NCI-H510A (cell line): ENCODE measurements at regions not wholly inside any gene's neighbourhood (a gene's known extent, or its start where the extent isn't known, plus 50 kb on each side); places are given as distances from the start of the nearest gene placed in this dataset.

Source experiments
- DNase-seq: peaks from one replicate; lab custom pipeline; 2025; lab: John Stamatoyannopoulos, UW

- no peak for DNase-seq
Observed at GRCh38 chr20:22791877-22792525, 207.6 kb upstream of the FOXA2 start.

- DNase-seq = no peak
Observed at GRCh38 chr20:22794200-22794599, 209.8 kb upstream of the FOXA2 start.

DNA sequence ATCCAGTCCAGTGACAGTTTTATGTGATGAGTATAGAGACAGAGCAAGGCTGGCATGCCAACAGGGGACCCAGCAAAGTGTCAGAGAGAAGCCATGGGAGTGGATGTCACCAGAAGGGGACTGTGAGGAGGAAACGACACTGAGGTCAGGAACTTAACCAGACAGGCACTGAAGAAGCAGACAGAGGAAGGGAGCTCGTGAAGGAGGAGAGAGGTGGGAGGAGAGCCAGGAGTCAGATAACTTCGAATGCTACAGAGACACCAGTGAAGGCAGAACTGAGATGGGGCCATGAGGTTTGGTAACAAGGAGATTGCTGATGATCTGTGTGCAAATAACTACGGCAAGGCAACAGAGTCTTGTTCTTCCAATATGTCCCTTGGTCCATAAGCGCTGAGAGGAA lies 211.1 kb upstream of the FOXA2 start:
- DNase-seq = no peak

- DNase-seq = no peak
Observed at GRCh38 chr20:22795871-22796270, 211.5 kb upstream of the FOXA2 start.

- DNase-seq = no peak
Observed at GRCh38 chr20:22796469-22797077, 212.2 kb upstream of the FOXA2 start.

DNA sequence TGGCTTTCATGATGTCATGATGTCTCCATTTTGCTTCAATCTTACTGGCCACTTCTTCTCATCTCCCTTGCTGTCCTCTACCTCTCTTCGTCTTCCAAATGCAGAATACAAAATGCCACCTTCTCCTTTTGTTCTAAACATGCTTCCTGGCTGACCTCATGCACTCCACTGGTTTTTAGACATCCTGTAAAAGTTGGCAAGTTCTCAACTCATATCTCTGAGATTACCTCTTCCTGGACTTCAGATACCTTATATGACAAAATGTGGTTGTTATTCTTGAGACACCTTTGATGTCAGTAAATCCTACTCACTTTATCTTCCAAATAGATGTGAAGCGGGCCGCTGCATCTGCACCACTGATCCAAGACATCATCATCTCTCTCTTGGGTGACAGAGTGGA lies 212.7 kb upstream of the FOXA2 start:
- DNase-seq = no peak

DNA sequence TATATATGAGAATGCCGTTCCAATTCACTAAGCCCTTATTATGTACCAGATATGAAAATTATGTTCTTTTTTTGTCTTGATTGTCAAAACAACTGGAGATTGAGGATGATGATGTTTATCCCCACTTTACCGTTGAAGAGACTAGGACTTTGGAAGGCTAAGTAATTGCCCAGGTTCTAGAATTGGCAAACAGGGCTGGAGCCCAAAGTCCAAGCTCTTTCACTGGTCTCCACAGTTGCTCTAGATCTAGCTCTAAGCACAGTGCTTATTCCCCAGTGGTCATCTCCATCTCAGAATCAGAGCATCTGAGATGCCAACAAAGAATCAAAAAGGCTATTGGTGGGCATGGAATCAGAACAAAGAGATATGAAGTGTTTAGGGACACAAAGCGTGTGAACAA lies 215.3 kb upstream of the FOXA2 start:
- no peak for DNase-seq

GRCh38 chr20:22800129-22800528 lies 215.8 kb upstream of the FOXA2 start:
- no peak for DNase-seq

- no peak for DNase-seq
Observed at GRCh38 chr20:22801528-22801927, 217.2 kb upstream of the FOXA2 start.

DNA sequence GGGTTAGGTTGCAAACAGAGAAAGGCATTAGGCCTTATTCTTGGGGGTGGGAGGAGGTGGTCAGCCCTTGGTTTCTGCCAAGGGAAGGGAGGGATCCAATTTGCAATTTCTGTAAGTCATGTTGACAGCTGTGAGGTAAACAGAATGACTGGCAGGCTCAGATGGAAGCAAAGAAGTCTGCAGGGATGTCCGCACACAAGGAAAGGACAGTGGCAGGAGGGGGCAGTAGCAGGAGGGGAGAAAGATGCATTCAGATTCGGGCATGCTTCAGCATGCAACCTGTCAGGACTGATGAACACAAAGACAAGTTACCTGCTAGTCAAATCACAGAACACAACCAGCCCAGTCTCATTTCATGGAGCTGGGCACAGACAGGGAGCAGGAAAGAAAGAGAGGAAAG lies 217.9 kb upstream of the FOXA2 start:
- DNase-seq = no peak

GRCh38 chr20:22805219-22805618 lies 220.8 kb upstream of the FOXA2 start:
- DNase-seq = no peak

GRCh38 chr20:22805996-22806395 lies 221.6 kb upstream of the FOXA2 start:
- no peak for DNase-seq

GRCh38 chr20:22807045-22807444 lies 222.7 kb upstream of the FOXA2 start:
- DNase-seq = no peak

DNA sequence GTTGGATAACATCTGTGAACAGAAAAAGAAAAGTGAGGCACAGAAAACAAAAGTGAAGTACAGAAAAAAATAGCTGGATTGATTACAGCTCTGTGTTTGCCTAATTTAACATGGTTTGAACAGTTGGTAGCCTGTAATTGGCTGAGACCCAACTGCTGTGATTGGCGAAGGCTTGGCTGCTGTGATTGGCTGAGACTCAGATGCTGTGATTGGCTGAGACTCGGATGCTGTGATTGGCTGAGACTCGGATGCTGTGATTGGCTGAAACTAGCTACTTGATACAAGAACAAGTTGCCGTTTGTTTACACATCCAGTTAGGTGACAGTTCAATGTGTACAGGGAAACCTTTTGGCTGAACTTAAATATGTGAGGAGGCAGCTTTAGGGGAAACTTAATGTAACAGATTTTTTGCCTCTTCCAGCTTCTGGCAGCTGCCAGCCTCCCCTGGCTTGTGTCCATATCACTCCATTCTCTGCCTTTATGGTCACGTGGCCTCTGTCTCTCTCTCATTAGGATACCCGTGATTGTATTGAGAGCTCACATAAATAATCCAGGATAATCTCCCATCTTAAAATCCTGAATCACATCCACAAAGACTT lies 223.4 kb upstream of the FOXA2 start:
- DNase-seq = no peak

- DNase-seq = no peak
Observed at GRCh38 chr20:22808628-22809027, 224.3 kb upstream of the FOXA2 start.

GRCh38 chr20:22810030-22810429 lies 225.1 kb upstream of the SSTR4 start:
- no peak for DNase-seq

DNA sequence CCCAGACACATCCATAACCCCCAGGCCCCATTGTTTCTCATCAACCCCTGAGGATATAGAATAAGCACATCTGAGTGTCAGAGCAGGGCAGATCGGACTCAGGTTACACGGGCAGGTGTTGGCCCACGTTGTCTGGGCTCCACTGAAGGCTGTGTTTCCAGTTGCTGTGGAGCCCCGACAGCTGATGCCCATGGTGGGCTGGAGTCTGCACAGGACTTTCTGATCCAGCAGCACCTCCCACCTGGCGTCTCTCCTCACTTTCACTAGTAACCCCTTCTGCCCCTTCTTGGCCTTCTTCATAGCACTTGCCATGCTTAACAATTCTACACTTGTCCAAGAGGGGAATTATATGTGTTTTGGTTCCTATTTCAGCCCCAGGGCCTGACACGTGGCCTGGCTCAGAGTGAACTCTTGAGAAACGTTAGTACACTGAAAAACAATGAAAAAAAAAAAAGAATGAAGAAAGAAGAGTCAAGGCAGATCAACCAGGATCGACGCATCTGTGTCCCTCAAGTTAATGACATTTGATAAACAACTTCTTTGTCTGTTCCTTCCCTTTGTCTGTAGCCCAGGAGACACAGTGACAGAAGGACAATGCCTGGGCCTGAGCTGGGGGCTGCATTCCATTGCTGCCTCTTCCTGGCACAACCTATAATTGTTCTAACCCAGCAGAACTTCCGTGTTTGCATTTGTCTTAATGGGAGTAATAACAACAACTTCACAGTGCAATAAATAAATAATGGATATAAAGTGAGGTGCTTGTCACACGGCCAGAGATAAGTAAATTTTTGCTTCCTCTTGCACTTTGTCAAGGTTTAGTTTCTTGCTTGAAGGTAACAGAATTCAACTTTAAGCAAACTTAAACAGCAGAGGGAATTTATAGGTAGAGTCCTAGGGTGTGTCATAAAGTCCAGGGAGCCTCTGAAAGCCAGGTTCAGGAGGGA lies 224.2 kb upstream of the SSTR4 start:
- no peak for DNase-seq

- DNase-seq = no peak
Observed at GRCh38 chr20:22814471-22815205, 220.5 kb upstream of the SSTR4 start.

- no peak for DNase-seq
Observed at GRCh38 chr20:22815206-22815551, 219.9 kb upstream of the SSTR4 start.

GRCh38 chr20:22815603-22816315 lies 219.4 kb upstream of the SSTR4 start:
- no peak for DNase-seq

DNA sequence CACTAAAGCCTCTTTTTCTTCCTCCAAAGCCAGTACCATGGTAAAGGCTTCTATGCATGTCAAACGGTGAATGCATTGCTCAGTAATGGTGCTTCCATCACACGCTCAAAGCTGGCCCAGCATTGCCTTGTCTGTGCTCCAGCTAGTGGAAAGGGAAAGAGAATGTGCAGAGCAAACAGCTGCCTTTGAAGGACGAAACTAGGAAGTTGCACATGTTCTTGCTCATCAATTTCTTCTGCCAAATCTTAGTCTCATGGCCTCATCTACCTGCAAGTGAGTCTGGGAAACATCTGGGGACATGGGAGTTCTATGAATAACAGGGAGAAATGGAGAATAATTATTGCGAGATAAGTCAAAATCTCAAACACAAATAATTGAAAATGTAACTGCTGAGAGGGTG lies 216.5 kb upstream of the SSTR4 start:
- DNase-seq = no peak
